A549 (cell line): ENCODE measurements at regions not wholly inside any gene's neighbourhood (a gene's known extent, or its start where the extent isn't known, plus 50 kb on each side); places are given as distances from the start of the nearest gene placed in this dataset.

Experiments
- ATAC-seq, 2 experiments: fragments of 200-7000 bp in 1 of 2; fragments of >200 bp in 1 of 2; cut with Nextera tagmentation in 1 of 2; cut with Tn5 transposase in 1 of 2; 3 replicates each; pipeline versions ENCODE4 v1.8.0 to v1.9.1; 2018 to 2020; ENCODE audit warnings: mild to moderate bottlenecking in 1 of 2, moderate library complexity in 1 of 2
- CTCF ChIA-PET: fragments of 300-600 bp; sonication (Branson Sonifier 250); formaldehyde crosslinking; extraction: SDS; loops from one replicate; lab custom pipeline; 2021; ENCODE audit warnings: antibody characterized with exemption, inconsistent platforms; lab: Yijun Ruan, JAX
- POLR2A ChIA-PET: fragments of 350-600 bp; formaldehyde crosslinking; extraction: SDS; loops from one replicate; lab custom pipeline; 2021; ENCODE audit warnings: antibody characterized with exemption, inconsistent platforms; lab: Yijun Ruan, JAX
- DNase-seq, 2 experiments: peaks; one replicate each; pipeline versions ENCODE4 v3.0.0 to v3.0.0-alpha.2; 2011 to 2016; ENCODE audit warnings: low read depth in 1 of 2, low spot score in 1 of 2
- FAIRE-seq: peaks from 2 replicates; lab custom pipeline; 2011; peaks lifted over from hg19 to GRCh38; lab: Jason Lieb, UNC
- H3K27ac ChIP-seq, 2 experiments: fragments of >200 bp; sonication (Bioruptor Twin); formaldehyde crosslinking; 3 replicates each; pipeline ENCODE4 v1.5.1; 2016 to 2017
- H3K4me1 ChIP-seq: fragments of >200 bp; sonication (Bioruptor Twin); formaldehyde crosslinking; 3 replicates; pipeline ENCODE4 v1.6.1; 2016
- H3K4me2 ChIP-seq: fragments of >200 bp; sonication (Bioruptor Twin); formaldehyde crosslinking; 3 replicates; pipeline ENCODE4 v1.6.1; 2016
- H3K4me3 ChIP-seq: fragments of >200 bp; sonication (Bioruptor Twin); formaldehyde crosslinking; 3 replicates; pipeline ENCODE4 v1.5.1; 2016
- H3K9me3 ChIP-seq: fragments of >200 bp; sonication (Bioruptor Twin); formaldehyde crosslinking; 3 replicates; pipeline ENCODE4 v1.6.1; 2016
- BCL3 ChIP-seq: fragments of >200 bp; sonication (Bioruptor Twin); formaldehyde crosslinking; IDR thresholded peaks from 3 replicates; pipeline ENCODE4 v1.6.1; 2016
- ELK1 ChIP-seq: fragments of 150-350 bp; IDR thresholded peaks from 2 replicates; pipeline ENCODE4 v1.6.1; 2014; ENCODE audit warnings: low read depth, mild to moderate bottlenecking, low read length
- ESRRA ChIP-seq: fragments of 150-350 bp; IDR thresholded peaks from 2 replicates; pipeline ENCODE4 v1.6.1; 2014; ENCODE audit warnings: mild to moderate bottlenecking, low read length, borderline replicate concordance
- FOSB ChIP-seq: fragments of 250-450 bp; sonication (Bioruptor Pico); IDR thresholded peaks from 2 replicates; pipeline ENCODE4 v1.5.0; 2020; ENCODE audit warnings: mild to moderate bottlenecking, moderate library complexity
- FOSL2 ChIP-seq, 2 experiments: fragments of 450-650 bp in 1 of 2; fragments of >200 bp in 1 of 2; sonication (Bioruptor Twin) in 1 of 2; formaldehyde crosslinking; IDR thresholded peaks; 2 replicates each; pipeline versions ENCODE4 v1.5.0 to v1.6.1; 2016 to 2020; ENCODE audit warnings: mild to moderate bottlenecking in 1 of 2, moderate library complexity in 1 of 2
- FOXS1 ChIP-seq: fragments of 250-450 bp; sonication (Bioruptor Pico); IDR thresholded peaks from 2 replicates; pipeline ENCODE4 v1.5.0; 2020; ENCODE audit warnings: mild to moderate bottlenecking, moderate library complexity
- HES2 ChIP-seq: fragments of >200 bp; sonication (Bioruptor Twin); formaldehyde crosslinking; IDR thresholded peaks from 2 replicates; pipeline ENCODE4 v1.6.1; 2016
- HOXB5 ChIP-seq: fragments of 250-450 bp; sonication (Bioruptor Pico); IDR thresholded peaks from 2 replicates; pipeline ENCODE4 v1.5.0; 2020; ENCODE audit warnings: mild to moderate bottlenecking, moderate library complexity
- JUN ChIP-seq, 2 experiments: fragments of >200 bp; sonication (Bioruptor Twin); formaldehyde crosslinking; IDR thresholded peaks; 2 replicates in 1 of 2; 3 replicates in 1 of 2; pipeline ENCODE4 v1.6.1; 2016 to 2017
- KDM1A ChIP-seq: fragments of 200-600 bp; sonication (generic); IDR thresholded peaks from 2 replicates; pipeline ENCODE4 v1.6.1; 2016; ENCODE audit warnings: low read depth, mild to moderate bottlenecking
- MAFK ChIP-seq: fragments of 450-650 bp; IDR thresholded peaks from 2 replicates; pipeline ENCODE4 v1.6.1; 2014; ENCODE audit not compliant: partially characterized antibody
- RFX5 ChIP-seq: fragments of 450-650 bp; IDR thresholded peaks from 2 replicates; pipeline ENCODE4 v1.7.1; 2014; ENCODE audit warnings: antibody characterized with exemption, mild to moderate bottlenecking, moderate library complexity
- RNF2 ChIP-seq: fragments of 200-600 bp; sonication (generic); IDR thresholded peaks from 2 replicates; pipeline ENCODE4 v1.6.1; 2016; ENCODE audit warnings: low read depth, mild to moderate bottlenecking, antibody characterized with exemption, moderate library complexity, borderline replicate concordance
- SMC3 ChIP-seq: fragments of >200 bp; sonication (Bioruptor Twin); formaldehyde crosslinking; IDR thresholded peaks from 3 replicates; pipeline ENCODE4 v1.6.1; 2018; ENCODE audit warnings: inconsistent platforms
- TP53 ChIP-seq: fragments of 250-450 bp; sonication (Bioruptor Pico); IDR thresholded peaks from 2 replicates; pipeline ENCODE4 v1.5.0; 2021; ENCODE audit warnings: mild to moderate bottlenecking, moderate library complexity
- USF2 ChIP-seq: fragments of 450-650 bp; IDR thresholded peaks from 2 replicates; pipeline ENCODE4 v1.6.1; 2014; ENCODE audit warnings: antibody characterized with exemption
- ZC3H11A ChIP-seq: fragments of 450-650 bp; IDR thresholded peaks from 2 replicates; pipeline ENCODE4 v1.6.1; 2014; ENCODE audit warnings: antibody characterized with exemption, mild to moderate bottlenecking
- ZNF302 ChIP-seq: fragments of 250-450 bp; sonication (Bioruptor Pico); IDR thresholded peaks from 2 replicates; pipeline ENCODE4 v1.9.0; 2021; ENCODE audit warnings: inconsistent platforms, mild to moderate bottlenecking, moderate library complexity
- ZSCAN20 ChIP-seq: fragments of 250-450 bp; sonication (Bioruptor Pico); IDR thresholded peaks from 2 replicates; pipeline ENCODE4 v1.8.0; 2022; ENCODE audit warnings: mild to moderate bottlenecking, moderate library complexity
- WGBS: methylation state at CpG from one replicate; pipeline ENCODE4 v1.1.6; 2017; ENCODE audit errors: missing lambda C conversion rate; 5-methylcytosine and 5-hydroxymethylcytosine counted together

- ATAC-seq (no peak), DNase-seq (no peak), FAIRE-seq (no peak)
- ChIA-PET POLR2A (no interaction called here), CTCF (interaction anchor here (0.8 to 3.8 kb wide), 5 partner anchors 9 to 23 kb away, joined by 3 to 13 read pairs (median 3); no protein-coding TSS in a partner anchor)
- no peak overlapping the region for H3K4me3 ChIP-seq
- H3K4me2 ChIP-seq: no peak overlapping the region
- no peak for TF ChIP-seq RFX5
- TF ChIP-seq FOSB (CRISPR knock-in tag): no peak
- H3K27ac ChIP-seq: no peak overlapping the region
- no peaks in the 10 kb centered on the region for H3K9me3 ChIP-seq
- 37% methylated on average over 8 of the region's 8 CpGs for WGBS
- H3K4me1 ChIP-seq: no peaks in the 10 kb centered on the region
Measured at GRCh38 chr20:57069442-57069841, 197.0 kb downstream of the BMP7 start.

- no peak for ATAC-seq
- FAIRE-seq: no peak
- POLR2A ChIA-PET: no interaction called here
- Histone ChIP-seq H3K27ac (no peak overlapping the region), H3K4me2 (no peak overlapping the region), H3K9me3 (no peaks in the 10 kb centered on the region), H3K4me1 (peaks cover 4% of the 10 kb centered on the region), H3K4me3 (no peak overlapping the region)
- CTCF ChIA-PET: interaction anchor here (0.6 to 3.8 kb wide), 6 partner anchors 9 to 39 kb away, joined by 3 to 13 read pairs (median 4); no protein-coding TSS in a partner anchor
- DNase-seq: no peak
- TF ChIP-seq RFX5 (no peak), BCL3 (no peak), ZC3H11A (no peak), HES2 (no peak), JUN (IDR thresholded peaks at IDR 0.05) (no peak), RNF2 (no peak), ESRRA (no peak), FOXS1 (CRISPR knock-in tag) (no peak), FOSL2 (IDR thresholded peaks at IDR 0.05) (no peak), FOSL2 (CRISPR knock-in tag; IDR thresholded peaks at IDR 0.05) (no peak), HOXB5 (CRISPR knock-in tag) (no peak), MAFK (no peak), ZNF302 (CRISPR knock-in tag) (no peak), ZSCAN20 (CRISPR knock-in tag) (no peak), TP53 (CRISPR knock-in tag) (no peak), ELK1 (no peak), KDM1A (no peak)
- 64% methylated on average over 1 of the region's 1 CpG for WGBS
Measured at GRCh38 chr20:57070296-57070695, 196.1 kb downstream of the BMP7 start.

- H3K4me1 ChIP-seq: peaks cover 6% of the 10 kb centered on the region
- no peak overlapping the region for H3K4me3 ChIP-seq
- TF ChIP-seq SMC3 (no peak), USF2 (peak; percentile 30; the same call in 1 of the 2 replicates)
- WGBS: 34% methylated on average over 14 of the region's 14 CpGs
- no peaks in the 10 kb centered on the region; the same call in 2 of the 3 replicates for H3K9me3 ChIP-seq
- POLR2A ChIA-PET: no interaction called here
- DNase-seq (no peak), ATAC-seq (peak in 1 of 2 experiments; percentile 21; a peak in 1 of 6 replicates), FAIRE-seq (no peak)
- H3K4me2 ChIP-seq: 0 out of 3 replicates have a peak overlapping the region, but pooled peaks have one; percentile 35
- CTCF ChIA-PET: interaction anchor here (0.8 to 3.8 kb wide), 5 partner anchors 10 to 520 kb away, joined by 3 to 13 read pairs (median 5); partner anchors contain the start of gene TFAP2C
- no peak overlapping the region for H3K27ac ChIP-seq
Measured at GRCh38 chr20:57071283-57071731, 195.1 kb downstream of the BMP7 start.
